HCT116 (cell line): ENCODE measurements at regions not wholly inside any gene's neighbourhood (a gene's known extent, or its start where the extent isn't known, plus 50 kb on each side); places are given as distances from the start of the nearest gene placed in this dataset.

Experiments
- ATAC-seq: fragments of 200-7000 bp; cut with Tn5 transposase; 2 replicates; pipeline ENCODE4 v1.9.1; 2020; ENCODE audit warnings: mild to moderate bottlenecking, moderate library complexity
- BruUV-seq: library from RNA; stranded (reverse); fragments of 400-500 nt; replicated peaks from 2 replicates; lab custom pipeline; 2021; lab: Mats Ljungman, UMichigan
- CTCF ChIA-PET: fragments of 300-600 bp; sonication (Branson Sonifier 250); formaldehyde crosslinking; loops from one replicate; lab custom pipeline; 2021; ENCODE audit warnings: antibody characterized with exemption; lab: Charles Lee
- POLR2A ChIA-PET: fragments of 300-600, 350-600 bp; sonication (Branson Sonifier 250); formaldehyde crosslinking; loops from one replicate; lab custom pipeline; 2021; ENCODE audit warnings: antibody characterized with exemption; lab: Charles Lee
- RAD21 ChIA-PET, 2 experiments: fragments of 300-600 bp; sonication (Branson Sonifier 250); formaldehyde crosslinking; loops; one replicate each; lab custom pipeline; 2023; ENCODE audit warnings: low total read pairs in 2 of 2; ENCODE audit not compliant: uncharacterized antibody in 2 of 2, unreplicated experiment in 2 of 2, low non-redundant PET in 1 of 2; lab: Charles Lee
- DNase-seq: peaks from one replicate; pipeline ENCODE4 v3.0.0-alpha.2; 2010; ENCODE audit warnings: low read depth, low spot score
- H2AFZ ChIP-seq: fragments of 200-600 bp; shearing (Covaris generic), sonication (generic); 2 replicates; pipeline ENCODE4 v1.6.1; 2017; ENCODE audit warnings: low read depth, mixed run types, mixed read lengths, antibody characterized with exemption, low read length; ENCODE audit not compliant: poor library complexity, severe bottlenecking
- H3K27ac ChIP-seq: 2 replicates; pipeline ENCODE4 v1.5.1; 2012; ENCODE audit warnings: low read depth, low read length
- H3K27me3 ChIP-seq: fragments of 200-600 bp; sonication (generic); 2 replicates; pipeline ENCODE4 v1.6.1; 2016; ENCODE audit warnings: mixed run types, low read length, mixed read lengths; ENCODE audit not compliant: insufficient read depth
- H3K36me3 ChIP-seq, 2 experiments: fragments of 200-500 bp in 1 of 2; fragments of 200-600 bp in 1 of 2; sonication (Bioruptor generic) in 1 of 2; sonication (generic) in 1 of 2; 2 replicates each; pipeline versions ENCODE4 v1.5.1 to v1.6.1; 2014 to 2016; ENCODE audit warnings: low read length in 2 of 2, inconsistent platforms in 1 of 2, mixed read lengths in 1 of 2, mixed run types in 1 of 2; ENCODE audit not compliant: insufficient read depth in 2 of 2, control insufficient read depth in 1 of 2
- H3K4me1 ChIP-seq, 2 experiments: fragments of 200-600 bp in 1 of 2; sonication (generic) in 1 of 2; 2 replicates each; pipeline versions ENCODE4 v1.5.1 to v1.6.1; 2012 to 2017; ENCODE audit warnings: low read length in 2 of 2, inconsistent platforms in 1 of 2, mild to moderate bottlenecking in 1 of 2, mixed read lengths in 1 of 2, mixed run types in 1 of 2, moderate library complexity in 1 of 2; ENCODE audit not compliant: insufficient read depth in 2 of 2, control insufficient read depth in 1 of 2
- H3K4me2 ChIP-seq: fragments of 200-600 bp; sonication (generic); 2 replicates; pipeline ENCODE4 v1.6.1; 2017; ENCODE audit warnings: mixed run types, low read length, mixed read lengths
- H3K4me3 ChIP-seq, 2 experiments: fragments of 200-600 bp in 1 of 2; sonication (generic) in 1 of 2; replicated peaks in 1 of 2; 2 replicates each; pipeline ENCODE4 v1.5.1; 2011 to 2016; ENCODE audit warnings: low read length in 2 of 2, control low read depth in 1 of 2, low read depth in 1 of 2, mild to moderate bottlenecking in 1 of 2, mixed read lengths in 1 of 2, mixed run types in 1 of 2
- H3K79me2 ChIP-seq: fragments of 200-600 bp; sonication (generic); 2 replicates; pipeline ENCODE4 v1.6.1; 2017; ENCODE audit warnings: mild to moderate bottlenecking, mixed run types, low read length, moderate library complexity, mixed read lengths; ENCODE audit not compliant: insufficient read depth
- H3K9ac ChIP-seq: fragments of 200-600 bp; sonication (generic); 2 replicates; pipeline ENCODE4 v1.6.1; 2016; ENCODE audit warnings: low read length, mixed read lengths
- H3K9me2 ChIP-seq: fragments of 200-600 bp; sonication (generic), shearing (Covaris generic); 2 replicates; pipeline ENCODE4 v1.6.1; 2017; ENCODE audit warnings: mixed run types, mild to moderate bottlenecking, moderate library complexity; ENCODE audit not compliant: insufficient read depth
- H3K9me3 ChIP-seq, 2 experiments: fragments of 200-500 bp in 1 of 2; fragments of 200-600 bp in 1 of 2; sonication (Bioruptor generic) in 1 of 2; sonication (generic) in 1 of 2; 2 replicates each; pipeline ENCODE4 v1.6.1; 2014 to 2017; ENCODE audit warnings: low read length in 2 of 2, mixed read lengths in 2 of 2, inconsistent platforms in 1 of 2, low read depth in 1 of 2, mild to moderate bottlenecking in 1 of 2, mixed run types in 1 of 2, moderate library complexity in 1 of 2; ENCODE audit not compliant: control insufficient read depth in 1 of 2, insufficient read depth in 1 of 2
- H4K20me1 ChIP-seq: fragments of 200-600 bp; sonication (generic), shearing (Covaris generic); 2 replicates; pipeline ENCODE4 v1.6.1; 2017; ENCODE audit warnings: mixed run types, mild to moderate bottlenecking, moderate library complexity; ENCODE audit not compliant: insufficient read depth
- CBX3 ChIP-seq: IDR thresholded peaks from 2 replicates; pipeline ENCODE4 v1.6.1; 2012; ENCODE audit warnings: low read depth
- CEBPB ChIP-seq: IDR thresholded peaks from 2 replicates; pipeline ENCODE4 v1.6.1; 2012; ENCODE audit warnings: low read depth
- EGR1 ChIP-seq: IDR thresholded peaks from 2 replicates; pipeline ENCODE4 v1.6.1; 2012; ENCODE audit warnings: low read depth
- ELF1 ChIP-seq: IDR thresholded peaks from 2 replicates; pipeline ENCODE4 v1.6.1; 2012; ENCODE audit warnings: low read depth, borderline replicate concordance
- EZH2phosphoT487 ChIP-seq: fragments of 200-600 bp; IDR thresholded peaks from 2 replicates; pipeline ENCODE4 v1.6.1; 2018; ENCODE audit warnings: antibody characterized with exemption, borderline replicate concordance
- FOSL1 ChIP-seq: IDR thresholded peaks from 2 replicates; pipeline ENCODE4 v1.6.1; 2012; ENCODE audit warnings: low read depth
- JUND ChIP-seq: IDR thresholded peaks from 2 replicates; pipeline ENCODE4 v1.6.1; 2012
- POLR2A ChIP-seq: IDR thresholded peaks from 2 replicates; pipeline ENCODE4 v1.7.0; 2011; ENCODE audit warnings: borderline replicate concordance; ENCODE audit not compliant: insufficient read depth, insufficient read length; ENCODE audit errors: extremely low read depth
- POLR2AphosphoS5 ChIP-seq: IDR thresholded peaks from 2 replicates; pipeline ENCODE4 v1.6.1; 2011; ENCODE audit warnings: mild to moderate bottlenecking, low read depth, low read length, moderate library complexity
- RAD21 ChIP-seq: IDR thresholded peaks from 2 replicates; pipeline ENCODE4 v1.6.1; 2012; ENCODE audit warnings: low read depth, mild to moderate bottlenecking
- SIN3A ChIP-seq: IDR thresholded peaks from 2 replicates; pipeline ENCODE4 v1.6.1; 2012; ENCODE audit warnings: low read depth
- SP1 ChIP-seq: IDR thresholded peaks from 2 replicates; pipeline ENCODE4 v1.6.1; 2012; ENCODE audit warnings: low read depth
- SRF ChIP-seq: IDR thresholded peaks from 2 replicates; pipeline ENCODE4 v1.6.1; 2012; ENCODE audit warnings: low read depth
- TCF7L2 ChIP-seq: IDR thresholded peaks from 2 replicates; pipeline ENCODE4 v1.7.0; 2011; ENCODE audit warnings: borderline replicate concordance, inconsistent platforms; ENCODE audit not compliant: insufficient read depth, insufficient read length; ENCODE audit errors: extremely low read depth
- ZFX ChIP-seq: fragments of 450-650 bp; IDR thresholded peaks from 2 replicates; pipeline ENCODE4 v1.6.1; 2017
- intact Hi-C: fragments of 100-400 bp; cut with micrococcal nuclease; formaldehyde crosslinking; loops from 2 replicates; pipeline ENCODE4 v1.10.0; 2022
- TF ChIP-seq, protein P1 (sequence below): IDR thresholded peaks from 2 replicates; pipeline ENCODE4 v1.6.1; 2012
- TF ChIP-seq, protein P2 (sequence below): IDR thresholded peaks from 2 replicates; pipeline ENCODE4 v1.6.1; 2011; ENCODE audit warnings: mild to moderate bottlenecking, low read length, moderate library complexity; ENCODE audit not compliant: insufficient replicate concordance; ENCODE audit errors: extremely low read depth
- TF ChIP-seq, protein P3 (sequence below): IDR thresholded peaks from 2 replicates; pipeline ENCODE4 v1.6.1; 2012; ENCODE audit warnings: low read depth

DNA sequence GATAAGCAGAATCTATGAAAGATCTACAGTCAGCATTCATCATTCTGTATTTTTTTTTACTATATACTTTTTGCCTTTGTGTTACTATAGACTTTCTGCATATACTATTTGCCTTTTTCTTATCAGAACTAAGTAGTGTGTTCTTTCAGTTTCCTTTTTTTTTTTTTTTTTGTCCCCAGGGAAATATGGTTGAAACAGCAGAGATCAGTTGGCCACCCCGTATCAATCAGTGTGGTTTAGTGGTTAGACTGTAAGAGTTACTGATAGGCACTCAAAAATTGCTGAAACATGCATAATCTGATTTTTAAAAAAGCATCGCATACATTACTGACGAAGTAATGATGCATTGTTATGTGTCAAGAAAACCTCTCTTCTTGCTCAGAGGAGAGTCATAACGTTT is 990.8 kb upstream of the EDIL3 start (continued):
- TF ChIP-seq, protein P1, sequence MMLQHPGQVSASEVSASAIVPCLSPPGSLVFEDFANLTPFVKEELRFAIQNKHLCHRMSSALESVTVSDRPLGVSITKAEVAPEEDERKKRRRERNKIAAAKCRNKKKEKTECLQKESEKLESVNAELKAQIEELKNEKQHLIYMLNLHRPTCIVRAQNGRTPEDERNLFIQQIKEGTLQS: no peak
- TF ChIP-seq CBX3 (no peak), SRF (no peak), ELF1 (no peak), TCF7L2 (no peak), FOSL1 (no peak)
- TF ChIP-seq, protein P2, sequence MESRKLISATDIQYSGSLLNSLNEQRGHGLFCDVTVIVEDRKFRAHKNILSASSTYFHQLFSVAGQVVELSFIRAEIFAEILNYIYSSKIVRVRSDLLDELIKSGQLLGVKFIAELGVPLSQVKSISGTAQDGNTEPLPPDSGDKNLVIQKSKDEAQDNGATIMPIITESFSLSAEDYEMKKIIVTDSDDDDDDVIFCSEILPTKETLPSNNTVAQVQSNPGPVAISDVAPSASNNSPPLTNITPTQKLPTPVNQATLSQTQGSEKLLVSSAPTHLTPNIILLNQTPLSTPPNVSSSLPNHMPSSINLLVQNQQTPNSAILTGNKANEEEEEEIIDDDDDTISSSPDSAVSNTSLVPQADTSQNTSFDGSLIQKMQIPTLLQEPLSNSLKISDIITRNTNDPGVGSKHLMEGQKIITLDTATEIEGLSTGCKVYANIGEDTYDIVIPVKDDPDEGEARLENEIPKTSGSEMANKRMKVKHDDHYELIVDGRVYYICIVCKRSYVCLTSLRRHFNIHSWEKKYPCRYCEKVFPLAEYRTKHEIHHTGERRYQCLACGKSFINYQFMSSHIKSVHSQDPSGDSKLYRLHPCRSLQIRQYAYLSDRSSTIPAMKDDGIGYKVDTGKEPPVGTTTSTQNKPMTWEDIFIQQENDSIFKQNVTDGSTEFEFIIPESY: no peak

DNA sequence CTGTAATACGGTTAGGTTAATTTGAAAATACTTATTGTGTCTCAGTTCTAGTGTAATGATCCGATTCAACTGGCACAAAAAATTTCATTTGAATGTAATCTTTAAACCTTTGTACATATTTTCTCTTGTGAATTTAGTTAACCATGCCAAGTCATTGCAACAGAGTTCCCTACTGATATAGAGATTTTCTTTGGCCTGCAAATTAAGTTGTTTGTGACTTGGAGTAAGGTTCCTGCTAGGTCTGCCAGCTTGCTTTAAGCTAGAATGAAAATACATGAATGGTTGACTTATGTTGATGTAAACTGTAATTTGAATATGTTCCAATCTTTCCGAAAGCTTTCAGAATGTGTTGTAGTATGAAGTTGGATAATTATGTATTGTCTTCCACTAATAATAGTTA is 1004.1 kb upstream of the EDIL3 start:
- ATAC-seq: no peak
- no peak overlapping the region for H3K4me2 ChIP-seq
- no peaks in the 10 kb centered on the region for H3K9me3 ChIP-seq
- no peaks in the 10 kb centered on the region for H3K4me1 ChIP-seq
- H4K20me1 ChIP-seq: no peaks in the 10 kb centered on the region
- ChIA-PET POLR2A (no interaction called here), RAD21 (no interaction called here), CTCF (no interaction called here)
- DNase-seq: no peak
- no peak overlapping the region for H3K4me3 ChIP-seq
- H3K27me3 ChIP-seq: no peaks in the 10 kb centered on the region
- no peak overlapping the region for H3K27ac ChIP-seq
- no peak overlapping the region for H2AFZ ChIP-seq
- no peaks in the 10 kb centered on the region for H3K79me2 ChIP-seq
- H3K9ac ChIP-seq: no peak overlapping the region
- no TSS peak for BruUV-seq
- no peaks in the 10 kb centered on the region for H3K36me3 ChIP-seq
- no peaks in the 10 kb centered on the region for H3K9me2 ChIP-seq
- intact Hi-C loops: no loop called here
- no peak for TF ChIP-seq SIN3A
- TF ChIP-seq, protein P2: no peak
- no peak for TF ChIP-seq ZFX
- no peak for TF ChIP-seq RAD21
- no peak for TF ChIP-seq POLR2A
- TF ChIP-seq POLR2AphosphoS5: no peak
- TF ChIP-seq JUND: no peak
- no peak for TF ChIP-seq EZH2phosphoT487
- no peak for TF ChIP-seq EGR1
- TF ChIP-seq TCF7L2: no peak
- TF ChIP-seq, protein P3, sequence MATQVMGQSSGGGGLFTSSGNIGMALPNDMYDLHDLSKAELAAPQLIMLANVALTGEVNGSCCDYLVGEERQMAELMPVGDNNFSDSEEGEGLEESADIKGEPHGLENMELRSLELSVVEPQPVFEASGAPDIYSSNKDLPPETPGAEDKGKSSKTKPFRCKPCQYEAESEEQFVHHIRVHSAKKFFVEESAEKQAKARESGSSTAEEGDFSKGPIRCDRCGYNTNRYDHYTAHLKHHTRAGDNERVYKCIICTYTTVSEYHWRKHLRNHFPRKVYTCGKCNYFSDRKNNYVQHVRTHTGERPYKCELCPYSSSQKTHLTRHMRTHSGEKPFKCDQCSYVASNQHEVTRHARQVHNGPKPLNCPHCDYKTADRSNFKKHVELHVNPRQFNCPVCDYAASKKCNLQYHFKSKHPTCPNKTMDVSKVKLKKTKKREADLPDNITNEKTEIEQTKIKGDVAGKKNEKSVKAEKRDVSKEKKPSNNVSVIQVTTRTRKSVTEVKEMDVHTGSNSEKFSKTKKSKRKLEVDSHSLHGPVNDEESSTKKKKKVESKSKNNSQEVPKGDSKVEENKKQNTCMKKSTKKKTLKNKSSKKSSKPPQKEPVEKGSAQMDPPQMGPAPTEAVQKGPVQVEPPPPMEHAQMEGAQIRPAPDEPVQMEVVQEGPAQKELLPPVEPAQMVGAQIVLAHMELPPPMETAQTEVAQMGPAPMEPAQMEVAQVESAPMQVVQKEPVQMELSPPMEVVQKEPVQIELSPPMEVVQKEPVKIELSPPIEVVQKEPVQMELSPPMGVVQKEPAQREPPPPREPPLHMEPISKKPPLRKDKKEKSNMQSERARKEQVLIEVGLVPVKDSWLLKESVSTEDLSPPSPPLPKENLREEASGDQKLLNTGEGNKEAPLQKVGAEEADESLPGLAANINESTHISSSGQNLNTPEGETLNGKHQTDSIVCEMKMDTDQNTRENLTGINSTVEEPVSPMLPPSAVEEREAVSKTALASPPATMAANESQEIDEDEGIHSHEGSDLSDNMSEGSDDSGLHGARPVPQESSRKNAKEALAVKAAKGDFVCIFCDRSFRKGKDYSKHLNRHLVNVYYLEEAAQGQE: no peak
- TF ChIP-seq SP1: no peak
- no peak for TF ChIP-seq ELF1
- TF ChIP-seq FOSL1: no peak
- no peak for TF ChIP-seq CEBPB
